Tibial nerve (tissue), 4 donors: ENCODE measurements at regions not wholly inside any gene's neighbourhood (a gene's known extent, or its start where the extent isn't known, plus 50 kb on each side); places are given as distances from the start of the nearest gene placed in this dataset.

Source experiments
- CTCF ChIP-seq, 5 experiments: fragments of 200-600 bp in 3 of 5; fragments of 450-650 bp in 2 of 5; sonication (generic) in 3 of 5; IDR thresholded peaks; one replicate each; pipeline ENCODE4 v1.5.1; 2016 to 2019; ENCODE audit warnings: antibody characterized with exemption in 5 of 5, mild to moderate bottlenecking in 3 of 5, moderate library complexity in 2 of 5
- EP300 ChIP-seq, 2 donors: sonication (generic); formaldehyde crosslinking; IDR thresholded peaks; one replicate each; pipeline ENCODE4 v1.6.1; 2017; ENCODE audit warnings: antibody characterized with exemption in 2 of 2, mild to moderate bottlenecking in 1 of 2
- POLR2A ChIP-seq, 2 donors: fragments of 450-650 bp; IDR thresholded peaks; one replicate each; pipeline ENCODE4 v1.6.1; 2017; ENCODE audit warnings: antibody characterized with exemption in 2 of 2, mild to moderate bottlenecking in 2 of 2, moderate library complexity in 2 of 2

- TF ChIP-seq CTCF (IDR thresholded peaks at IDR 0.05) (no peak), POLR2A (IDR thresholded peaks at IDR 0.05) (no peak), EP300 (IDR thresholded peaks at IDR 0.05) (no peak)
Measured at GRCh38 chr14:45332360-45332988, 79.5 kb upstream of the MIS18BP1 start.
